GM21526 (cell line): ENCODE measurements at regions not wholly inside any gene's neighbourhood (a gene's known extent, or its start where the extent isn't known, plus 50 kb on each side); places are given as distances from the start of the nearest gene placed in this dataset.

Source experiments
- ATAC-seq: cut with Tn5 transposase; IDR thresholded peaks from one replicate; pipeline ENCODE4 v1.9.1; 2021; ENCODE audit warnings: moderate library complexity; ENCODE audit not compliant: unreplicated experiment, low FRiP score

GRCh38 chrX:39602195-39602594 lies 495.6 kb downstream of the BCOR start:
- ATAC-seq: no peak

- ATAC-seq: no peak
Measured at GRCh38 chrX:39603230-39603629, 494.5 kb downstream of the BCOR start.

- no peak for ATAC-seq
Measured at GRCh38 chrX:39605183-39605582, 492.6 kb downstream of the BCOR start.

- no peak for ATAC-seq
Measured at GRCh38 chrX:39605866-39606265, 491.9 kb downstream of the BCOR start.

- ATAC-seq: no peak
Measured at GRCh38 chrX:39609941-39610340, 487.8 kb downstream of the BCOR start.

GRCh38 chrX:39611468-39611867 lies 486.3 kb downstream of the BCOR start:
- no peak for ATAC-seq

GRCh38 chrX:39613482-39613995 lies 484.2 kb downstream of the BCOR start:
- no peak for ATAC-seq

GRCh38 chrX:39613997-39614679 lies 483.6 kb downstream of the BCOR start:
- no peak for ATAC-seq

- ATAC-seq: no peak
Measured at GRCh38 chrX:39614680-39614998, 483.1 kb downstream of the BCOR start.

- peak; percentile 49 for ATAC-seq
Measured at GRCh38 chrX:39616098-39616729, 481.5 kb downstream of the BCOR start.

- ATAC-seq: no peak
Measured at GRCh38 chrX:39616731-39617130, 481.0 kb downstream of the BCOR start.

- no peak for ATAC-seq
Measured at GRCh38 chrX:39618178-39618577, 479.6 kb downstream of the BCOR start.

- no peak for ATAC-seq
Measured at GRCh38 chrX:39619182-39620009, 478.4 kb downstream of the BCOR start.

GRCh38 chrX:39624166-39624565 lies 473.6 kb downstream of the BCOR start:
- no peak for ATAC-seq

GRCh38 chrX:39625810-39626209 lies 471.9 kb downstream of the BCOR start:
- ATAC-seq: no peak

GRCh38 chrX:39626749-39627148 lies 471.0 kb downstream of the BCOR start:
- ATAC-seq: no peak

- no peak for ATAC-seq
Measured at GRCh38 chrX:39627257-39627656, 470.5 kb downstream of the BCOR start.

GRCh38 chrX:39629001-39629400 lies 468.8 kb downstream of the BCOR start:
- no peak for ATAC-seq

GRCh38 chrX:39630344-39630743 lies 467.4 kb downstream of the BCOR start:
- ATAC-seq: no peak

GRCh38 chrX:39631276-39632229 lies 466.2 kb downstream of the BCOR start:
- ATAC-seq: no peak
